HepG2 (cell line): ENCODE measurements at regions not wholly inside any gene's neighbourhood (a gene's known extent, or its start where the extent isn't known, plus 50 kb on each side); places are given as distances from the start of the nearest gene placed in this dataset.

Experiments used
- CREB1 ChIP-seq, 2 experiments: fragments of 450-650 bp in 1 of 2; IDR thresholded peaks; 2 replicates each; pipeline ENCODE4 v1.6.1; 2016 to 2017; ENCODE audit warnings: control low read depth in 1 of 2, mild to moderate bottlenecking in 1 of 2, missing compliant biosample characterization in 1 of 2, missing genetic modification characterization in 1 of 2
- EED ChIP-seq: sonication (generic); formaldehyde crosslinking; IDR thresholded peaks from 2 replicates; pipeline ENCODE4 v1.5.0; 2020; ENCODE audit warnings: mild to moderate bottlenecking, missing genetic modification reagents
- MTA1 ChIP-seq: sonication (generic); formaldehyde crosslinking; IDR thresholded peaks from 2 replicates; pipeline ENCODE4 v1.4.0; 2020; ENCODE audit warnings: missing genetic modification reagents, mild to moderate bottlenecking, borderline replicate concordance
- MYC ChIP-seq: sonication (generic); formaldehyde crosslinking; IDR thresholded peaks from 2 replicates; pipeline ENCODE4 v1.9.0; 2021; ENCODE audit warnings: missing genetic modification reagents, borderline replicate concordance
- SAFB2 ChIP-seq: sonication (generic); formaldehyde crosslinking; IDR thresholded peaks from 2 replicates; pipeline ENCODE4 v1.5.1; 2020; ENCODE audit warnings: missing genetic modification reagents, low read depth, mild to moderate bottlenecking, borderline replicate concordance
- SAP130 ChIP-seq: IDR thresholded peaks from 2 replicates; pipeline ENCODE4 v1.6.1; 2016; ENCODE audit warnings: low read depth
- ZBTB7B ChIP-seq: sonication (generic); formaldehyde crosslinking; IDR thresholded peaks from 2 replicates; pipeline ENCODE4 v1.4.0; 2020; ENCODE audit warnings: missing genetic modification reagents
- ZNF142 ChIP-seq: sonication (generic); formaldehyde crosslinking; IDR thresholded peaks from 2 replicates; pipeline ENCODE4 v1.4.0; 2020; ENCODE audit warnings: missing genetic modification reagents
- ZNF329 ChIP-seq: sonication (generic); formaldehyde crosslinking; IDR thresholded peaks from 2 replicates; pipeline ENCODE4 v1.9.0; 2021; ENCODE audit warnings: low read depth, mild to moderate bottlenecking, missing genetic modification reagents
- TF ChIP-seq, protein P1 (sequence below): sonication (generic); formaldehyde crosslinking; IDR thresholded peaks from 2 replicates; pipeline ENCODE4 v1.8.1; 2023; ENCODE audit warnings: mild to moderate bottlenecking, inconsistent platforms, moderate library complexity, missing genetic modification reagents, borderline replicate concordance

GRCh38 chr2:16461672-16462071, 204.0 kb downstream of the CYRIA start (continued):
- TF ChIP-seq SAFB2 (CRISPR knock-in tag) (no peak), MTA1 (CRISPR knock-in tag) (no peak), ZNF142 (no peak), MYC (CRISPR knock-in tag) (no peak), CREB1 (IDR thresholded peaks at IDR 0.05) (no peak), CREB1 (CRISPR knock-in tag; IDR thresholded peaks at IDR 0.05) (no peak), ZNF329 (CRISPR knock-in tag) (no peak), EED (no peak), ZBTB7B (CRISPR knock-in tag) (no peak), SAP130 (CRISPR knock-in tag) (no peak)
- TF ChIP-seq, protein P1, sequence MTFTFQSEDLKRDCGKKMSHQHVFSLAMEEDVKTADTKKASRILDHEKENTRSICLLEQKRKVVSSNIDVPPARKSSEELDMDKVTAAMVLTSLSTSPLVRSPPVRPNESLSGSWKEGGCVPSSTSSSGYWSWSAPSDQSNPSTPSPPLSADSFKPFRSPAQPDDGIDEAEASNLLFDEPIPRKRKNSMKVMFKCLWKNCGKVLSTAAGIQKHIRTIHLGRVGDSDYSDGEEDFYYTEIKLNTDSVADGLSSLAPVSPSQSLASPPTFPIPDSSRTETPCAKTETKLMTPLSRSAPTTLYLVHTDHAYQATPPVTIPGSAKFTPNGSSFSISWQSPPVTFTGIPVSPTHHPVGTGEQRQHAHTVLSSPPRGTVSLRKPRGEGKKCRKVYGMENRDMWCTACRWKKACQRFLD (CRISPR knock-in tag) = no peak
- TF ChIP-seq, all 625 proteins: peak for 0
